Endothelial cell of umbilical vein (primary cell): ENCODE measurements at regions not wholly inside any gene's neighbourhood (a gene's known extent, or its start where the extent isn't known, plus 50 kb on each side); places are given as distances from the start of the nearest gene placed in this dataset.

Experiments
- BruUV-seq: library from RNA; stranded (reverse); fragments of 400-500 nt; replicated peaks from 2 replicates; lab custom pipeline; 2021; lab: Mats Ljungman, UMichigan
- CTCF ChIA-PET: fragments of 300-600, 350-600 bp; sonication (Branson Sonifier 250); formaldehyde crosslinking; loops from one replicate; lab custom pipeline; 2021; ENCODE audit warnings: antibody characterized with exemption, inconsistent platforms; lab: Charles Lee
- POLR2A ChIA-PET: fragments of 300-600, 350-600 bp; sonication (Branson Sonifier 250); formaldehyde crosslinking; loops from one replicate; lab custom pipeline; 2021; ENCODE audit warnings: antibody characterized with exemption, inconsistent platforms; lab: Charles Lee
- DNase-seq: peaks from one replicate; pipeline ENCODE4 v3.0.0-alpha.2; 2011; ENCODE audit warnings: low read depth, low spot score
- FAIRE-seq: peaks from 2 replicates; lab custom pipeline; 2011; peaks lifted over from hg19 to GRCh38; lab: Jason Lieb, UNC
- H2AFZ ChIP-seq: 2 replicates; pipeline ENCODE4 v1.6.0; 2012; ENCODE audit warnings: low read depth, low read length, control low read depth, inconsistent platforms
- H3K27ac ChIP-seq: 2 replicates; pipeline ENCODE4 v1.5.1; 2011; ENCODE audit warnings: low read depth, mild to moderate bottlenecking, control low read depth, low read length, moderate library complexity; ENCODE audit not compliant: insufficient read depth
- H3K27me3 ChIP-seq, 2 experiments: 2 replicates each; pipeline versions ENCODE4 v1.6.0 to v1.6.1; 2011; ENCODE audit warnings: low read length in 2 of 2, mixed read lengths in 1 of 2; ENCODE audit not compliant: control insufficient read depth in 2 of 2, insufficient read depth in 2 of 2
- H3K36me3 ChIP-seq, 2 experiments: 2 replicates in 1 of 2; 3 replicates in 1 of 2; pipeline ENCODE4 v1.5.1; 2011; ENCODE audit warnings: low read length in 2 of 2, mild to moderate bottlenecking in 1 of 2, moderate library complexity in 1 of 2; ENCODE audit not compliant: control insufficient read depth in 2 of 2, insufficient read depth in 2 of 2; ENCODE audit errors: extremely low read depth in 1 of 2
- H3K4me1 ChIP-seq: 3 replicates; pipeline ENCODE4 v1.5.1; 2011; ENCODE audit warnings: mild to moderate bottlenecking, low read length; ENCODE audit not compliant: control insufficient read depth, insufficient read depth; ENCODE audit errors: extremely low read depth
- H3K4me2 ChIP-seq: 2 replicates; pipeline ENCODE4 v1.6.1; 2011; ENCODE audit warnings: low read length, control low read depth, mixed read lengths; ENCODE audit not compliant: insufficient read depth
- H3K4me3 ChIP-seq, 3 experiments: fragments of 200-600 bp in 1 of 3; sonication (generic), shearing (Covaris generic) in 1 of 3; replicated peaks in 1 of 3; 2 replicates each; pipeline ENCODE4 v1.5.1; 2011 to 2016; ENCODE audit warnings: control low read depth in 3 of 3, low read length in 3 of 3, mild to moderate bottlenecking in 2 of 3, inconsistent platforms in 1 of 3, low read depth in 1 of 3, moderate library complexity in 1 of 3; ENCODE audit not compliant: insufficient read depth in 1 of 3
- H3K79me2 ChIP-seq: 2 replicates; pipeline ENCODE4 v1.6.0; 2012; ENCODE audit warnings: low read length, inconsistent platforms; ENCODE audit not compliant: control insufficient read depth, insufficient read depth
- H3K9ac ChIP-seq: replicated peaks from 2 replicates; pipeline ENCODE3; 2011; ENCODE audit warnings: low read length, control low read depth; ENCODE audit not compliant: insufficient read depth; ENCODE audit errors: extremely low read depth
- H3K9me1 ChIP-seq: replicated peaks from 3 replicates; pipeline ENCODE4 v1.6.0; 2011; ENCODE audit warnings: mild to moderate bottlenecking, low read length; ENCODE audit not compliant: control insufficient read depth, insufficient read depth; ENCODE audit errors: extremely low read depth
- H3K9me3 ChIP-seq: replicated peaks from 2 replicates; pipeline ENCODE4 v1.5.1; 2012; ENCODE audit warnings: low read length, inconsistent platforms; ENCODE audit not compliant: control insufficient read depth, insufficient read depth
- H4K20me1 ChIP-seq: replicated peaks from 2 replicates; pipeline ENCODE3; 2011; ENCODE audit warnings: mild to moderate bottlenecking, low read length; ENCODE audit not compliant: control insufficient read depth, insufficient read depth; ENCODE audit errors: extremely low read depth
- EZH2 ChIP-seq: IDR thresholded peaks from 2 replicates; pipeline ENCODE4 v1.6.1; 2012; ENCODE audit warnings: borderline replicate concordance, low read depth, mild to moderate bottlenecking, moderate library complexity, low read length, inconsistent platforms; ENCODE audit not compliant: severe bottlenecking
- FOS ChIP-seq: IDR thresholded peaks from 2 replicates; pipeline ENCODE4 v1.6.1; 2011; ENCODE audit warnings: mild to moderate bottlenecking, low read length, moderate library complexity, borderline replicate concordance; ENCODE audit not compliant: insufficient read depth
- GATA2 ChIP-seq: IDR thresholded peaks from 2 replicates; pipeline ENCODE4 v1.7.0; 2011; ENCODE audit warnings: low read depth, mild to moderate bottlenecking, moderate library complexity, mixed read lengths, low read length; ENCODE audit not compliant: insufficient read length, insufficient read depth
- MYC ChIP-seq: IDR thresholded peaks from one replicate; pipeline ENCODE4 v1.6.1; 2011; ENCODE audit warnings: mild to moderate bottlenecking, low read depth, low read length
- POLR2A ChIP-seq: IDR thresholded peaks from 2 replicates; pipeline ENCODE4 v1.6.1; 2012; ENCODE audit warnings: low read depth, mild to moderate bottlenecking, control low read depth, low read length
- POLR2AphosphoS5 ChIP-seq: IDR thresholded peaks from 2 replicates; pipeline ENCODE4 v1.6.1; 2012; ENCODE audit warnings: low read depth, mild to moderate bottlenecking, control low read depth, low read length, moderate library complexity; ENCODE audit not compliant: insufficient read depth
- dilution Hi-C: fragments of 300-500 bp; cut with MboI; formaldehyde crosslinking; loops from one replicate; pipeline ENCODE4 v1.15.0; 2019; ENCODE audit warnings: low sequenced_read_pairs; ENCODE audit not compliant: extremely low pct_ligation_motif_present
- intact Hi-C: fragments of 100-400 bp; cut with micrococcal nuclease; formaldehyde crosslinking; loops from one replicate; pipeline ENCODE4 v1.10.0; 2022
- TF ChIP-seq, protein P1 (sequence below), 2 donors: IDR thresholded peaks; 1 replicate in 1 of 2; 2 replicates in 1 of 2; pipeline ENCODE4 v1.5.1; 2011; ENCODE audit warnings: low read length in 2 of 2, mild to moderate bottlenecking in 2 of 2, moderate library complexity in 2 of 2, control low read depth in 1 of 2, inconsistent platforms in 1 of 2, low read depth in 1 of 2; ENCODE audit not compliant: insufficient read depth in 1 of 2; ENCODE audit errors: extremely low read depth in 1 of 2
- TF ChIP-seq, protein P2 (sequence below): IDR thresholded peaks from 2 replicates; pipeline ENCODE4 v1.6.1; 2011; ENCODE audit not compliant: insufficient read depth, insufficient read length

DNA sequence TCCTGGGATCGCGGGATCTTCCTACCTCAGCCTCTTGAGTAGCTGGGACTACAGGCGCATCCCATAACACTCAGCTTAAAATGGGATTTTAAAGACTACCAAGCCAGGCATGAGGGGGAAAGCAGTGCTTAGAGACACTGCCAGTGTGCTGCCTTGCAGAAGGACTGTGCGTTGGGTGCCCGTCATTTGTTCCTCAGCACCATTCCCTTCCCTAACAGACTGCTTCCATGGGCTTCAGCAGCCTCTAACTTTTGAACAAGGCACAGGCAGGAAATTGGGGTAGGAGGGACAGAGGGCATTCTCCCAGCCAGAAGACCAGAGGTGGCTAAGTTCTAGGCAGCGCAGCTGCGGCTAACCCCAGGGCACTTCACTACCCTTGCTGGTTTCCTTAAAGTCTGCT, 73.9 kb upstream of the USP24 start:
- Histone ChIP-seq H3K4me1 (peaks cover 12% of the 10 kb centered on the region), H4K20me1 (no peaks in the 10 kb centered on the region), H3K36me3 (no peaks in the 10 kb centered on the region), H3K9me1 (no peaks in the 10 kb centered on the region), H3K9ac (no peak overlapping the region), H3K27ac (no peak overlapping the region), H2AFZ (no peak overlapping the region), H3K4me3 (no peak overlapping the region), H3K27me3 (no peaks in the 10 kb centered on the region), H3K4me2 (no peak overlapping the region), H3K9me3 (no peaks in the 10 kb centered on the region), H3K79me2 (no peaks in the 10 kb centered on the region)
- intact Hi-C loops = loop anchor here (5.0 to 10.0 kb wide), 2 partner anchors 606 to 1533 kb away; no protein-coding TSS in a partner anchor
- DNase-seq (no peak), FAIRE-seq (no peak)
- dilution Hi-C loops = no loop called here
- TF ChIP-seq, protein P1, sequence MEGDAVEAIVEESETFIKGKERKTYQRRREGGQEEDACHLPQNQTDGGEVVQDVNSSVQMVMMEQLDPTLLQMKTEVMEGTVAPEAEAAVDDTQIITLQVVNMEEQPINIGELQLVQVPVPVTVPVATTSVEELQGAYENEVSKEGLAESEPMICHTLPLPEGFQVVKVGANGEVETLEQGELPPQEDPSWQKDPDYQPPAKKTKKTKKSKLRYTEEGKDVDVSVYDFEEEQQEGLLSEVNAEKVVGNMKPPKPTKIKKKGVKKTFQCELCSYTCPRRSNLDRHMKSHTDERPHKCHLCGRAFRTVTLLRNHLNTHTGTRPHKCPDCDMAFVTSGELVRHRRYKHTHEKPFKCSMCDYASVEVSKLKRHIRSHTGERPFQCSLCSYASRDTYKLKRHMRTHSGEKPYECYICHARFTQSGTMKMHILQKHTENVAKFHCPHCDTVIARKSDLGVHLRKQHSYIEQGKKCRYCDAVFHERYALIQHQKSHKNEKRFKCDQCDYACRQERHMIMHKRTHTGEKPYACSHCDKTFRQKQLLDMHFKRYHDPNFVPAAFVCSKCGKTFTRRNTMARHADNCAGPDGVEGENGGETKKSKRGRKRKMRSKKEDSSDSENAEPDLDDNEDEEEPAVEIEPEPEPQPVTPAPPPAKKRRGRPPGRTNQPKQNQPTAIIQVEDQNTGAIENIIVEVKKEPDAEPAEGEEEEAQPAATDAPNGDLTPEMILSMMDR (IDR thresholded peaks at IDR 0.05; ENCODE audit: extremely low read depth in 1 of 2, insufficient read depth in 1 of 2, low read depth in 1 of 2, low read length in 2 of 2) = no peak
- TF ChIP-seq, protein P2, sequence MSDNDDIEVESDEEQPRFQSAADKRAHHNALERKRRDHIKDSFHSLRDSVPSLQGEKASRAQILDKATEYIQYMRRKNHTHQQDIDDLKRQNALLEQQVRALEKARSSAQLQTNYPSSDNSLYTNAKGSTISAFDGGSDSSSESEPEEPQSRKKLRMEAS = no peak
- no peak for TF ChIP-seq EZH2
- no peak for TF ChIP-seq POLR2A
- TF ChIP-seq POLR2AphosphoS5 = no peak
- no peak for TF ChIP-seq FOS
- TF ChIP-seq GATA2 = no peak
- no peak for TF ChIP-seq MYC
- CTCF ChIA-PET = interaction anchor here (1.1 to 8.4 kb wide), 3 partner anchors 14 to 1296 kb away, joined by 4 to 192 read pairs (median 99); no protein-coding TSS in a partner anchor
- POLR2A ChIA-PET = no interaction called here
- no TSS peak for BruUV-seq
